Gastroesophageal sphincter (tissue), 4 donors: ENCODE measurements at regions not wholly inside any gene's neighbourhood (a gene's known extent, or its start where the extent isn't known, plus 50 kb on each side); places are given as distances from the start of the nearest gene placed in this dataset.

Source experiments
- ATAC-seq: fragments of 150-250 bp; one replicate; pipeline ENCODE4 v1.9.1; 2016; ENCODE audit warnings: mild to moderate bottlenecking, moderate library complexity
- H3K27ac ChIP-seq, 4 donors: fragments of 200-600 bp; sonication (generic) in 3 of 4; 1 replicate in 3 of 4; 2 replicates in 1 of 4; pipeline ENCODE4 v1.5.1; 2016 to 2019
- H3K27me3 ChIP-seq: fragments of 200-600 bp; sonication (generic); one replicate; pipeline ENCODE4 v1.5.1; 2019
- H3K36me3 ChIP-seq, 2 donors: fragments of 200-600 bp; sonication (generic); one replicate each; pipeline ENCODE4 v1.5.1; 2019; ENCODE audit warnings: control low read depth in 1 of 2
- H3K4me1 ChIP-seq, 3 donors: fragments of 200-600 bp; sonication (generic); 1 replicate in 2 of 3; 2 replicates in 1 of 3; pipeline ENCODE4 v1.5.1; 2016 to 2019; ENCODE audit warnings: control low read depth in 2 of 3
- H3K4me3 ChIP-seq, 2 donors: fragments of 200-600 bp; sonication (generic); one replicate each; pipeline ENCODE4 v1.5.1; 2019; ENCODE audit warnings: mild to moderate bottlenecking in 1 of 2, moderate library complexity in 1 of 2
- H3K9me3 ChIP-seq, 3 donors: fragments of 200-600 bp; sonication (generic); one replicate each; pipeline ENCODE4 v1.5.1; 2017 to 2019; ENCODE audit warnings: control low read depth in 2 of 3
- CTCF ChIP-seq, 4 experiments: fragments of 200-600 bp in 2 of 4; fragments of 450-650 bp in 2 of 4; sonication (generic) in 1 of 4; IDR thresholded peaks; one replicate each; pipeline ENCODE4 v1.5.1; 2017 to 2019; ENCODE audit warnings: antibody characterized with exemption in 4 of 4, mild to moderate bottlenecking in 2 of 4, moderate library complexity in 2 of 4
- EP300 ChIP-seq: sonication (generic); formaldehyde crosslinking; IDR thresholded peaks from one replicate; pipeline ENCODE4 v1.6.1; 2017; ENCODE audit warnings: antibody characterized with exemption, mild to moderate bottlenecking
- POLR2A ChIP-seq, 2 donors: fragments of 450-650 bp; IDR thresholded peaks; one replicate each; pipeline ENCODE4 v1.6.1; 2017; ENCODE audit warnings: antibody characterized with exemption in 2 of 2, mild to moderate bottlenecking in 2 of 2, moderate library complexity in 1 of 2
- POLR2AphosphoS5 ChIP-seq: sonication (generic); formaldehyde crosslinking; IDR thresholded peaks from one replicate; pipeline ENCODE4 v1.6.1; 2017; ENCODE audit warnings: antibody characterized with exemption
- WGBS, 2 donors: methylation state at CpG; one replicate each; pipeline ENCODE4 v1.1.5; 2018; ENCODE audit warnings: low coverage in 1 of 2; 5-methylcytosine and 5-hydroxymethylcytosine counted together

GRCh38 chr1:216904471-216904870 is 181.2 kb upstream of the ESRRG start:
- no peak for ATAC-seq
- H3K27ac ChIP-seq = no peak overlapping the region
- H3K27me3 ChIP-seq = no peaks in the 10 kb centered on the region
- no peaks in the 10 kb centered on the region for H3K36me3 ChIP-seq
- H3K4me3 ChIP-seq = no peak overlapping the region
- 71 to 85% methylated on average over 4 to 7 of the region's 7 CpGs for WGBS, 2 donors
- no peaks in the 10 kb centered on the region for H3K4me1 ChIP-seq
- no peaks in the 10 kb centered on the region for H3K9me3 ChIP-seq
- TF ChIP-seq POLR2AphosphoS5 (no peak), CTCF (IDR thresholded peaks at IDR 0.05) (no peak)

GRCh38 chr1:216903382-216903740 is 180.1 kb upstream of the ESRRG start:
- no peaks in the 10 kb centered on the region for H3K9me3 ChIP-seq
- no peak overlapping the region for H3K27ac ChIP-seq
- H3K4me3 ChIP-seq = no peak overlapping the region
- no peaks in the 10 kb centered on the region for H3K36me3 ChIP-seq
- no peak for TF ChIP-seq POLR2AphosphoS5
- no peak for TF ChIP-seq EP300
- no peak for TF ChIP-seq POLR2A (IDR thresholded peaks at IDR 0.05)
- TF ChIP-seq CTCF (IDR thresholded peaks at IDR 0.05) = no peak
- no peak for ATAC-seq
- no peaks in the 10 kb centered on the region for H3K27me3 ChIP-seq
- WGBS, 2 donors = 57 to 65% methylated on average over 2 of the region's 2 CpGs
- no peaks in the 10 kb centered on the region for H3K4me1 ChIP-seq

GRCh38 chr1:216902669-216903381 is 179.6 kb upstream of the ESRRG start:
- Histone ChIP-seq H3K4me3 (no peak overlapping the region), H3K27ac (no peak overlapping the region), H3K9me3 (no peaks in the 10 kb centered on the region), H3K4me1 (no peaks in the 10 kb centered on the region), H3K36me3 (no peaks in the 10 kb centered on the region), H3K27me3 (no peaks in the 10 kb centered on the region)
- ATAC-seq = no peak
- WGBS, 2 donors = 60 to 81% methylated on average over 5 of the region's 5 CpGs
- no peak for TF ChIP-seq POLR2AphosphoS5
- TF ChIP-seq POLR2A (IDR thresholded peaks at IDR 0.05) = no peak
- no peak for TF ChIP-seq EP300
- TF ChIP-seq CTCF (IDR thresholded peaks at IDR 0.05) = no peak

GRCh38 chr1:216900116-216900620 is 176.9 kb upstream of the ESRRG start:
- TF ChIP-seq POLR2A (IDR thresholded peaks at IDR 0.05) = no peak
- TF ChIP-seq POLR2AphosphoS5 = no peak
- no peak for TF ChIP-seq EP300
- Histone ChIP-seq H3K27me3 (no peaks in the 10 kb centered on the region), H3K27ac (no peak overlapping the region), H3K9me3 (no peaks in the 10 kb centered on the region), H3K36me3 (no peaks in the 10 kb centered on the region), H3K4me3 (no peak overlapping the region), H3K4me1 (no peaks in the 10 kb centered on the region)
- ATAC-seq = no peak
- WGBS, 2 donors = 78 to 92% methylated on average over 2 of the region's 2 CpGs

- TF ChIP-seq CTCF (IDR thresholded peaks at IDR 0.05) = no peak
- no peak for TF ChIP-seq POLR2A (IDR thresholded peaks at IDR 0.05)
- no peak for TF ChIP-seq POLR2AphosphoS5
- no peak for TF ChIP-seq EP300
- no peaks in the 10 kb centered on the region for H3K27me3 ChIP-seq
- H3K36me3 ChIP-seq = no peaks in the 10 kb centered on the region
- no peak overlapping the region for H3K4me3 ChIP-seq
- 83 to 94% methylated on average over 1 of the region's 1 CpG for WGBS, 2 donors
- H3K4me1 ChIP-seq = peaks cover 0 to 10% (median 4%) of the 10 kb centered on the region in 3 donors
- ATAC-seq = no peak
- H3K9me3 ChIP-seq = no peaks in the 10 kb centered on the region
- no peak overlapping the region for H3K27ac ChIP-seq
Observed at GRCh38 chr1:216898801-216899200, 175.6 kb upstream of the ESRRG start.
